ENCODE measurements at regions not wholly inside any gene's neighbourhood (a gene's known extent, or its start where the extent isn't known, plus 50 kb on each side); places are given as distances from the start of the nearest gene placed in this dataset.

DNA sequence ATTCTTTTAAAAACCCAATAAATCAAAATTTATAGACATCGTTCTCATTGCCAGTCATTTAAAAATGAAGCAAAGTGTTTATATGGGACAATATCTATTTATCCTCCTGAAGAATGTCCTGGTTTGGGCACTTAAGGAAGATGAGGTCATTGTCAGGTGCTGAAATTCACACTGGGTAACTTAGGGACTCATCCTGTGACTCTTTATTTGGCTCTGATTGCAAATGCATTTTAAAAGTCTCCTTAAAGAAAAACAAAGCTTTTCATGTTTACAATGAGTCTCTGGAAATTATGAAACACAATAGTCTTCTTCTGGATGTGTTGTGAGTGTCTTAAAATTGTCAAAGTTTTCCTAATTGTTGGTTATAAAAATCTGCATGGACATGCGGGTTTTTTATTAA lies 69.5 kb upstream of the GPR158 start:
- TF ChIP-seq, protein P1, sequence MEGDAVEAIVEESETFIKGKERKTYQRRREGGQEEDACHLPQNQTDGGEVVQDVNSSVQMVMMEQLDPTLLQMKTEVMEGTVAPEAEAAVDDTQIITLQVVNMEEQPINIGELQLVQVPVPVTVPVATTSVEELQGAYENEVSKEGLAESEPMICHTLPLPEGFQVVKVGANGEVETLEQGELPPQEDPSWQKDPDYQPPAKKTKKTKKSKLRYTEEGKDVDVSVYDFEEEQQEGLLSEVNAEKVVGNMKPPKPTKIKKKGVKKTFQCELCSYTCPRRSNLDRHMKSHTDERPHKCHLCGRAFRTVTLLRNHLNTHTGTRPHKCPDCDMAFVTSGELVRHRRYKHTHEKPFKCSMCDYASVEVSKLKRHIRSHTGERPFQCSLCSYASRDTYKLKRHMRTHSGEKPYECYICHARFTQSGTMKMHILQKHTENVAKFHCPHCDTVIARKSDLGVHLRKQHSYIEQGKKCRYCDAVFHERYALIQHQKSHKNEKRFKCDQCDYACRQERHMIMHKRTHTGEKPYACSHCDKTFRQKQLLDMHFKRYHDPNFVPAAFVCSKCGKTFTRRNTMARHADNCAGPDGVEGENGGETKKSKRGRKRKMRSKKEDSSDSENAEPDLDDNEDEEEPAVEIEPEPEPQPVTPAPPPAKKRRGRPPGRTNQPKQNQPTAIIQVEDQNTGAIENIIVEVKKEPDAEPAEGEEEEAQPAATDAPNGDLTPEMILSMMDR (conservative IDR thresholded peaks at IDR 0.05; ENCODE audit: low read depth, low read length), result no peak
- no peak for TF ChIP-seq POLR2A (IDR thresholded peaks at IDR 0.05; ENCODE audit: low read depth, low read length)

Measured in IMR-90 (cell line).